Femur (tissue), 1 donor: ENCODE measurements at regions not wholly inside any gene's neighbourhood (a gene's known extent, or its start where the extent isn't known, plus 50 kb on each side); places are given as distances from the start of the nearest gene placed in this dataset.
"Not testable (repeated sequence)": the region's sequence is repeated elsewhere in the genome, so short reads cannot be mapped to it uniquely, and the experiment has no call there.

Source experiments
- DNase-seq: peaks from one replicate; pipeline ENCODE4 v3.0.0-alpha.2; 2017

- DNase-seq = no peak
Measured at GRCh38 chr13:83825676-83826075, 56.6 kb downstream of the SLITRK1 start.

- no peak for DNase-seq
Measured at GRCh38 chr13:83824560-83824959, 57.7 kb downstream of the SLITRK1 start.

GRCh38 chr13:83824120-83824519 lies 58.2 kb downstream of the SLITRK1 start:
- DNase-seq = no peak

GRCh38 chr13:83819611-83820010 lies 62.7 kb downstream of the SLITRK1 start:
- DNase-seq = no peak

GRCh38 chr13:83819156-83819555 lies 63.1 kb downstream of the SLITRK1 start:
- DNase-seq = no peak

GRCh38 chr13:83816081-83816480 lies 66.2 kb downstream of the SLITRK1 start:
- no peak for DNase-seq

GRCh38 chr13:83815598-83815997 lies 66.7 kb downstream of the SLITRK1 start:
- no peak for DNase-seq

GRCh38 chr13:83810136-83810535 lies 72.1 kb downstream of the SLITRK1 start:
- DNase-seq = no peak

- DNase-seq = no peak
Measured at GRCh38 chr13:83804356-83804962, 77.8 kb downstream of the SLITRK1 start.

- DNase-seq = no peak
Measured at GRCh38 chr13:83798731-83799130, 83.5 kb downstream of the SLITRK1 start.

GRCh38 chr13:83796364-83796763 lies 85.9 kb downstream of the SLITRK1 start:
- no peak for DNase-seq

GRCh38 chr13:83794583-83794982 lies 87.7 kb downstream of the SLITRK1 start:
- DNase-seq = no peak

GRCh38 chr13:83780227-83780626 lies 102.0 kb downstream of the SLITRK1 start:
- DNase-seq = no peak

- DNase-seq = no peak
Measured at GRCh38 chr13:83773961-83774360, 108.3 kb downstream of the SLITRK1 start.

GRCh38 chr13:83765796-83766195 lies 116.5 kb downstream of the SLITRK1 start:
- no peak for DNase-seq

GRCh38 chr13:83761631-83762030 lies 120.6 kb downstream of the SLITRK1 start:
- no peak for DNase-seq

- DNase-seq = not testable (repeated sequence)
Measured at GRCh38 chr13:83755210-83755609, 127.1 kb downstream of the SLITRK1 start.

GRCh38 chr13:83753912-83754624 lies 128.2 kb downstream of the SLITRK1 start:
- DNase-seq = peak; percentile 21

- no peak for DNase-seq
Measured at GRCh38 chr13:83752141-83752540, 130.1 kb downstream of the SLITRK1 start.

- no peak for DNase-seq
Measured at GRCh38 chr13:83740622-83741021, 141.7 kb downstream of the SLITRK1 start.

- DNase-seq = no peak
Measured at GRCh38 chr13:83738407-83738806, 143.9 kb downstream of the SLITRK1 start.

GRCh38 chr13:83733293-83733692 lies 149.0 kb downstream of the SLITRK1 start:
- no peak for DNase-seq

GRCh38 chr13:83732755-83733154 lies 149.5 kb downstream of the SLITRK1 start:
- no peak for DNase-seq

GRCh38 chr13:83731113-83731512 lies 151.2 kb downstream of the SLITRK1 start:
- no peak for DNase-seq

- no peak for DNase-seq
Measured at GRCh38 chr13:83730674-83731073, 151.6 kb downstream of the SLITRK1 start.
